GM23338 (cell line): ENCODE measurements at regions not wholly inside any gene's neighbourhood (a gene's known extent, or its start where the extent isn't known, plus 50 kb on each side); places are given as distances from the start of the nearest gene placed in this dataset.

Experiments used
- EZH2 ChIP-seq: fragments of 200-600 bp; sonication (generic); IDR thresholded peaks from one replicate; pipeline ENCODE4 v1.8.0; 2017; ENCODE audit warnings: antibody characterized with exemption, mild to moderate bottlenecking, low read depth; ENCODE audit not compliant: unreplicated experiment
- POLR2AphosphoS5 ChIP-seq: IDR thresholded peaks from 2 replicates; pipeline ENCODE4 v1.6.1; 2016; ENCODE audit warnings: antibody characterized with exemption, low read depth
- STAT1 ChIP-seq: IDR thresholded peaks from one replicate; pipeline ENCODE4 v1.6.1; 2016; ENCODE audit warnings: antibody characterized with exemption; ENCODE audit not compliant: unreplicated experiment
- TF ChIP-seq, protein P1 (sequence below), 2 experiments: fragments of 200-600 bp in 1 of 2; sonication (generic) in 1 of 2; conservative IDR thresholded peaks; 2 replicates each; pipeline versions ENCODE4 v1.5.1 to v1.6.1; 2016 to 2017; ENCODE audit warnings: antibody characterized with exemption in 2 of 2, low read depth in 2 of 2, mild to moderate bottlenecking in 2 of 2, moderate library complexity in 1 of 2

DNA sequence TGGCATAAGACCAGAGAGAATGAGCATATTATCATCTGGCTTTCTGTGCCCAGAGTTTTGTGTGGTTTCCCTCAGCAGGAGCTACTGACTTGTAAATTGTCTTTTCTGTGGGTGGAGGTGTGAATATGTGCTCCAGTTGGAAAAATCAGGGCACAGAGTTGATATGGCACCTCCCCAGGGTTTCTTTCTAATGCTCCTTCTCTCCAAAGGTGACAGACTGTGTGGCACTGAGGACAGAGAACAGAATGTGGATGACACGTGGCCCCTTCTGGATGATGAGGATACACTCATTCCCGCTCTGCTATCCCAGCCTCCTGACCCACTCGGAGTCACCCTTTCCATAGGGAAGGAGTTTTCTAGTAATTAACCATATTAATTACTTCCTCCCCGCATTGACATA lies 221.0 kb downstream of the ICE1 start:
- TF ChIP-seq, protein P1, sequence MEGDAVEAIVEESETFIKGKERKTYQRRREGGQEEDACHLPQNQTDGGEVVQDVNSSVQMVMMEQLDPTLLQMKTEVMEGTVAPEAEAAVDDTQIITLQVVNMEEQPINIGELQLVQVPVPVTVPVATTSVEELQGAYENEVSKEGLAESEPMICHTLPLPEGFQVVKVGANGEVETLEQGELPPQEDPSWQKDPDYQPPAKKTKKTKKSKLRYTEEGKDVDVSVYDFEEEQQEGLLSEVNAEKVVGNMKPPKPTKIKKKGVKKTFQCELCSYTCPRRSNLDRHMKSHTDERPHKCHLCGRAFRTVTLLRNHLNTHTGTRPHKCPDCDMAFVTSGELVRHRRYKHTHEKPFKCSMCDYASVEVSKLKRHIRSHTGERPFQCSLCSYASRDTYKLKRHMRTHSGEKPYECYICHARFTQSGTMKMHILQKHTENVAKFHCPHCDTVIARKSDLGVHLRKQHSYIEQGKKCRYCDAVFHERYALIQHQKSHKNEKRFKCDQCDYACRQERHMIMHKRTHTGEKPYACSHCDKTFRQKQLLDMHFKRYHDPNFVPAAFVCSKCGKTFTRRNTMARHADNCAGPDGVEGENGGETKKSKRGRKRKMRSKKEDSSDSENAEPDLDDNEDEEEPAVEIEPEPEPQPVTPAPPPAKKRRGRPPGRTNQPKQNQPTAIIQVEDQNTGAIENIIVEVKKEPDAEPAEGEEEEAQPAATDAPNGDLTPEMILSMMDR (conservative IDR thresholded peaks at IDR 0.05; ENCODE audit: low read depth in 2 of 2) = no peak
- TF ChIP-seq POLR2AphosphoS5 (no peak), STAT1 (no peak), EZH2 (no peak)
